Large intestine (tissue), 3 donors: ENCODE measurements at regions not wholly inside any gene's neighbourhood (a gene's known extent, or its start where the extent isn't known, plus 50 kb on each side); places are given as distances from the start of the nearest gene placed in this dataset.

Experiments
- DNase-seq, 2 donors: peaks; one replicate each; pipeline versions ENCODE4 v3.0.0 to v3.0.0-alpha.2; 2013
- H3K27ac ChIP-seq: one replicate; pipeline ENCODE4 v1.5.1; 2013; ENCODE audit warnings: low read length
- H3K27me3 ChIP-seq: 2 replicates; pipeline ENCODE4 v1.6.1; 2013; ENCODE audit warnings: low read length; ENCODE audit not compliant: control insufficient read depth, insufficient read depth
- H3K36me3 ChIP-seq: 2 replicates; pipeline ENCODE4 v1.6.1; 2013; ENCODE audit warnings: low read length; ENCODE audit not compliant: control insufficient read depth, insufficient read depth
- H3K4me1 ChIP-seq: one replicate; pipeline ENCODE4 v1.6.1; 2013; ENCODE audit warnings: low read length; ENCODE audit not compliant: control insufficient read depth, insufficient read depth
- H3K4me3 ChIP-seq: one replicate; pipeline ENCODE4 v1.5.1; 2013; ENCODE audit warnings: low read length
- H3K9me3 ChIP-seq: one replicate; pipeline ENCODE4 v1.6.1; 2013; ENCODE audit warnings: mild to moderate bottlenecking, low read depth, low read length, moderate library complexity; ENCODE audit not compliant: control insufficient read depth
- WGBS: methylation state at CpG from one replicate; pipeline ENCODE4 v1.1.5; 2013; ENCODE audit warnings: low lambda C conversion rate; ENCODE audit not compliant: insufficient coverage; 5-methylcytosine and 5-hydroxymethylcytosine counted together

- Histone ChIP-seq H3K4me1 (no peaks in the 10 kb centered on the region), H3K36me3 (no peaks in the 10 kb centered on the region), H3K27ac (no peak overlapping the region), H3K4me3 (no peak overlapping the region), H3K27me3 (peaks cover 6% of the 10 kb centered on the region), H3K9me3 (no peaks in the 10 kb centered on the region)
- whole genome bisulfite sequencing, result no CpG with 5 or more reads among the region's 2 CpGs
- DNase-seq, result no peak
Observed at GRCh38 chr7:131720703-131721102, 164.3 kb upstream of the PODXL start.

GRCh38 chr7:131717181-131717580 is 160.8 kb upstream of the PODXL start:
- Histone ChIP-seq H3K9me3 (no peaks in the 10 kb centered on the region), H3K27me3 (peaks cover 3% of the 10 kb centered on the region), H3K27ac (no peak overlapping the region), H3K4me1 (no peaks in the 10 kb centered on the region), H3K4me3 (no peak overlapping the region), H3K36me3 (no peaks in the 10 kb centered on the region)
- WGBS, result 67% methylated on average over 1 of the region's 3 CpGs
- DNase-seq, result no peak

- no peak overlapping the region for H3K4me3 ChIP-seq
- no peaks in the 10 kb centered on the region for H3K4me1 ChIP-seq
- no CpG with 5 or more reads among the region's 1 CpG for WGBS
- H3K36me3 ChIP-seq, result no peaks in the 10 kb centered on the region
- no peak overlapping the region for H3K27ac ChIP-seq
- no peaks in the 10 kb centered on the region for H3K9me3 ChIP-seq
- no peak for DNase-seq
- no peaks in the 10 kb centered on the region for H3K27me3 ChIP-seq
Observed at GRCh38 chr7:131699323-131699722, 142.9 kb upstream of the PODXL start.

- H3K4me3 ChIP-seq, result no peak overlapping the region
Observed at GRCh38 chr7:131692131-131692960, 135.9 kb upstream of the PODXL start.

GRCh38 chr7:131691454-131692130 is 135.2 kb upstream of the PODXL start:
- WGBS, result no CpG with 5 or more reads among the region's 12 CpGs
- Histone ChIP-seq H3K27ac (no peak overlapping the region), H3K27me3 (peaks cover 25% of the 10 kb centered on the region)

More at GRCh38 chr7:131692131-131692960, 135.9 kb upstream of the PODXL start:
- Histone ChIP-seq H3K27me3 (peaks cover 25% of the 10 kb centered on the region), H3K36me3 (no peaks in the 10 kb centered on the region), H3K4me1 (no peaks in the 10 kb centered on the region), H3K9me3 (no peaks in the 10 kb centered on the region), H3K27ac (no peak overlapping the region)
- no CpG with 5 or more reads among the region's 30 CpGs for WGBS
- DNase-seq, result peak; percentile 45 to 60

GRCh38 chr7:131690441-131690840 is 134.0 kb upstream of the PODXL start:
- no CpG with 5 or more reads among the region's 12 CpGs for WGBS
- Histone ChIP-seq H3K27ac (no peak overlapping the region), H3K4me3 (no peak overlapping the region), H3K36me3 (no peaks in the 10 kb centered on the region), H3K27me3 (peaks cover 25% of the 10 kb centered on the region), H3K4me1 (no peaks in the 10 kb centered on the region), H3K9me3 (no peaks in the 10 kb centered on the region)
- no peak for DNase-seq

More at GRCh38 chr7:131691454-131692130, 135.2 kb upstream of the PODXL start:
- H3K36me3 ChIP-seq, result no peaks in the 10 kb centered on the region
- H3K4me3 ChIP-seq, result no peak overlapping the region
- no peak for DNase-seq
- no peaks in the 10 kb centered on the region for H3K4me1 ChIP-seq
- no peaks in the 10 kb centered on the region for H3K9me3 ChIP-seq

- no peak for DNase-seq
- Histone ChIP-seq H3K4me3 (no peak overlapping the region), H3K4me1 (no peaks in the 10 kb centered on the region), H3K36me3 (no peaks in the 10 kb centered on the region), H3K27me3 (peaks cover 25% of the 10 kb centered on the region), H3K27ac (no peak overlapping the region), H3K9me3 (no peaks in the 10 kb centered on the region)
- WGBS, result no CpG with 5 or more reads among the region's 19 CpGs
Observed at GRCh38 chr7:131689662-131690234, 133.3 kb upstream of the PODXL start.

GRCh38 chr7:131688738-131689661 is 132.6 kb upstream of the PODXL start:
- Histone ChIP-seq H3K36me3 (no peaks in the 10 kb centered on the region), H3K9me3 (no peaks in the 10 kb centered on the region), H3K27me3 (peaks cover 25% of the 10 kb centered on the region), H3K4me1 (no peaks in the 10 kb centered on the region), H3K27ac (no peak overlapping the region), H3K4me3 (no peak overlapping the region)
- DNase-seq, result peak; percentile 25 to 39
- WGBS, result no CpG with 5 or more reads among the region's 12 CpGs

GRCh38 chr7:131687296-131687695 is 130.9 kb upstream of the PODXL start:
- H3K27me3 ChIP-seq, result peaks cover 23% of the 10 kb centered on the region
- DNase-seq, result no peak

GRCh38 chr7:131686833-131687232 is 130.4 kb upstream of the PODXL start:
- DNase-seq, result no peak
- H3K27me3 ChIP-seq, result peaks cover 18% of the 10 kb centered on the region
- no peaks in the 10 kb centered on the region for H3K9me3 ChIP-seq
- no peak overlapping the region for H3K27ac ChIP-seq
- H3K36me3 ChIP-seq, result no peaks in the 10 kb centered on the region
- H3K4me3 ChIP-seq, result no peak overlapping the region
- no peaks in the 10 kb centered on the region for H3K4me1 ChIP-seq

More at GRCh38 chr7:131687296-131687695, 130.9 kb upstream of the PODXL start:
- H3K36me3 ChIP-seq, result no peaks in the 10 kb centered on the region
- H3K27ac ChIP-seq, result no peak overlapping the region
- H3K4me3 ChIP-seq, result no peak overlapping the region
- H3K4me1 ChIP-seq, result no peaks in the 10 kb centered on the region
- WGBS, result no CpG with 5 or more reads among the region's 9 CpGs
- H3K9me3 ChIP-seq, result no peaks in the 10 kb centered on the region
